KBM-7 (cell line): ENCODE measurements at regions not wholly inside any gene's neighbourhood (a gene's known extent, or its start where the extent isn't known, plus 50 kb on each side); places are given as distances from the start of the nearest gene placed in this dataset.
"Not testable (repeated sequence)": the region's sequence is repeated elsewhere in the genome, so short reads cannot be mapped to it uniquely, and the experiment has no call there.

Source experiments
- DNase-seq: peaks from one replicate; pipeline ENCODE4 v3.0.0-alpha.2; 2015
- in situ Hi-C: fragments of 300-500 bp; cut with MboI; formaldehyde crosslinking; loops from 2 replicates; pipeline ENCODE4 v1.14.3; 2020; ENCODE audit warnings: low sequenced_read_pairs, low pct_unique_long_range_greater_than_20kb, mixed read lengths

DNA sequence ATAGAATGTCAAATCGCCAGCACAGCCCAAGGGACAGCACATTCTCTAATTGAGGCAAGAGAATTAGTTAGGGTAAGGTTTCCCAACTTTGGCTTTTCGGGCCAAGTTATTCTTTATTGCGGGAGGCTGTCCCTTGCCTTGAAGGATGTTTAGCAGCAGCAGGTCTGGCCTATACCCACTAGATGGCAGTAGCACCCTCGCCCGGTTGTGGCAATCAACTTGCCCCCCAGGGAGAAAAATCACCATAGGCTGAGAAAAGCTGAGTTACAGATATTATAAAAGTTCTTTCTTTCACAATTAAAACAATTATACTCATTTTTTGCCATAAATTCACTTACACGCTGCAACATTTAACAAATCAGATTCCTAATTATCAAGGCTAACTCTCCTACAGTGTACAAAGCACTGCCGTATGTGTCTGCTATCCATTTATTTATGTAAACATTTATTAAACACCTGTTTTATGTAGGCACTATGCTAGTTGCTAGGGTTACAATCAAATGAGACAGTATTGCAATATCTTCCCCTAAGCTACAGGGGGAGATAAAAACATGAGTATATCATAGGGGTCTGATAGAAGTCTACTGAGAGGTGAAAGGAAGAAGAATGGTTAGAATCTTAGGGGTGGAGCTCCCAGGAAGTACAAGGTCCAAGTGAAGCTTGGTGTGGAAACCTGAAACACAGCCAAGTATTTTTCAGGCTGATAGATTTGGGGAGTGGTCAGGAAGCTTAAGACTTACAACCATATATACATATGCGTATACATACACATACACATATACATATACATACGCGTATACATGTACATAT, 452.3 kb downstream of the RAB38 start:
- in situ Hi-C loops, result no loop called here
- peak; percentile 5 for DNase-seq

- in situ Hi-C loops, result no loop called here
- no peak for DNase-seq
Measured at GRCh38 chr11:87719326-87720073, 455.7 kb downstream of the RAB38 start.

DNA sequence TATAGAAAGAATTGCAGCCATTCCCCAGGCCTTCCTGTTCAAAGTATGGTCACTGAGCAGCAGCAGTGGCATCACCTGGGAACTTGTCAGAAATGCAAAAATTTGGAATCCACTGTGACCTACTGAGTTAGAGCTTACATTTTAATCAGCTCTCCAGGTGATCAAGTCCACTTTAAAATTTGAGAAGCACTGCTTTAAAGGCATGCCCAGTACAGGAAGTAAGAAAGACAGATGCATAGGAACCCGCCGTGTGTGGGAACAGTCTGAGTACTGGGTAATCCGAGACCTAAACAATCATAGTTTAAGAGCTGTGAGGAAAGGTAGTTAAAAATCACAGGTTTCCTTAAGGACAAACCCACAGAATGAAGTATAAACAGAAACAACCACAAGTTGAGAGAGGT, 462.4 kb downstream of the RAB38 start:
- no peak for DNase-seq
- in situ Hi-C loops, result no loop called here

DNA sequence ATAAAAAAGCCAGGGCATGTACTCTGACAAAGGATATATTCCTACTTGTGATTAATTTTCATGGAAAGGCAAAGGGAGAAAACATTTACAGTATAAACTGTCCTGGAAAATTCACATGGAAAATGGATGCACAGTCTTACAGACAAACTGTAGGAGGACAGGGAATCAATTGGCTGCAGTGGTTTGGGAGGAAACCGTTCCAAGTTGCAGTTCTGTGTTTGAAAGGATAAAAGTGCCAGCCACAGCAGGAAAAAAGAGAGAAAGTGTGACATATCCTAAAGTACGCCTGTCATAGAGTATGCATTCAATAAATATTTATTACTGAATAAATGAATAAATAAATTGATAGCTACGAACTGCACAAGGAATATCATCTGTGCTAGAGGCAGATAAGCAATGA, 462.9 kb downstream of the RAB38 start:
- DNase-seq, result no peak
- in situ Hi-C loops, result no loop called here

GRCh38 chr11:87703589-87703988, 471.7 kb downstream of the RAB38 start:
- DNase-seq, in situ Hi-C loops: not testable (repeated sequence)

- in situ Hi-C loops, result no loop called here
- DNase-seq, result no peak
Measured at GRCh38 chr11:87675993-87676392, 499.2 kb downstream of the RAB38 start.

DNA sequence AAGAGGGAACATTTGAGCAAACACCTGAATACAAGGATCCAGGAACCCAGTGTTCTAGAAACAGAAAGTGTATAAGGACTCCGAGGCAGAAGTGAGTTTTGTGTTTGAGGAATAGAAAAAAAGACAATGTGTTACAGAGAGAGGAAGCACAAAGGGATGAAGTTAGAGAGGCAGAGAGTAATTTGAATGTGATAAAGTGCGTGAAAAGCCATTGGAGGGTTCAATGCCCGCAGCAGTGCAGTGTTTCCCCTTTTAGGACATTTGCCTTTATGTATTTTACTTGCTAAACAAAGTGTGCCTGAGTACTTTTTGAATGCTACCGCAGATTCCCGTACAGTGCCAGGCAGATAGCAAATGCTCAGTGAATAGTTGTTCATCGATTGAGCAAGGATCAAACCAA, 508.5 kb downstream of the RAB38 start:
- in situ Hi-C loops, result no loop called here
- DNase-seq, result no peak

GRCh38 chr11:87662287-87662686, 513.0 kb downstream of the RAB38 start:
- DNase-seq, result no peak
- in situ Hi-C loops, result no loop called here

GRCh38 chr11:87660926-87661660, 514.1 kb downstream of the RAB38 start:
- DNase-seq, result no peak
- in situ Hi-C loops, result no loop called here

GRCh38 chr11:87659807-87660206, 515.4 kb downstream of the RAB38 start:
- no peak for DNase-seq
- in situ Hi-C loops, result no loop called here

DNA sequence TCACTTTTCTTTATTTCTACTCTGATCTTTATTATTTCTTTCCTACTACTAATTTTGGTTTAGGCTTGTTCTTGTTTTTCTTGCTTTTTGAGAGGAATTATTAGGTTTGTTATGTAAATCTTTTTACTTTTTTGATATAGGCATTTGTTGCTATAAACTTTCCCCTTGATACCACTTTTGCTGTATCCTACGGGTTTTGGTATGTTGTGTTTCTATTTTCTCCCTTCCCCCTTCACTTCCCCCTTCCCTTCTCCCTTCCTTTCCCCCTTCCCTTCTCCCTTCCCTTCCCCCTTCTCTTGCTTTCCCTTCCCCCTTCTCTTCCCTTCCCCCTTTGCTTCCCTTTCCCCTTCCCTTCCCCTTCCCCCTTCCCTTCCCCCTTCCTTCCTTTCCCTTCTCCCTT, 529.6 kb downstream of the RAB38 start:
- no peak for DNase-seq
- in situ Hi-C loops, result no loop called here

DNA sequence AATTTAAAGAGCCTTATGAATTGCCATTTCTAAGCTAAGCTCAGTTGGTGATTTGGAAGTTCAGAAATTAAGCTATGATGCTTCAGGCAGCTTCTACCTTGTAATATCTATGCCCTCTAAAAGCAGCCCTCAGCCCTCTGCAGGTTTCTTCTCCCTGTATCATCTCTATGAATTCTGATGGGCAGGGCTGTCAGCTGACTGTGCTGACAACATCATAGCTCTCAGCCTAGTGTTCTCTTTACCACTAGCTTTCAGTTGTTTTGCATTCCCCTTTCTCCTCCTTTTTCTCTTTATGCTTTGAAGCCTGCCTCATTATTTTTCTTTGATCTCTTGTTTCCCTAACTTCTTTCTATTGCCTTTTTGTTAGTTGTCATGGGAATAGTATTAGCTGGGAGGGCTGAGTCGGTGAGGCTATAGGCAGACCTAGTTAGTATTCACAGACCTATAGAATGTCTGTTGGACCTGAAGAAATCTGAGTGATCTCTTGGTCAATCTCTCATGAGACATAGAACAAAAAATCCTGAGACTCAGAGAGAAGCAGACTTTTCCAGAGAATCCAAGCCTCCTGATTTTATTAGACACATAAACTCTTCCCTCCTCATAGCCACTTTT, 535.4 kb downstream of the RAB38 start:
- DNase-seq, result no peak
- in situ Hi-C loops, result no loop called here

GRCh38 chr11:87635001-87635400, 540.2 kb downstream of the RAB38 start:
- no peak for DNase-seq
- in situ Hi-C loops, result no loop called here

DNA sequence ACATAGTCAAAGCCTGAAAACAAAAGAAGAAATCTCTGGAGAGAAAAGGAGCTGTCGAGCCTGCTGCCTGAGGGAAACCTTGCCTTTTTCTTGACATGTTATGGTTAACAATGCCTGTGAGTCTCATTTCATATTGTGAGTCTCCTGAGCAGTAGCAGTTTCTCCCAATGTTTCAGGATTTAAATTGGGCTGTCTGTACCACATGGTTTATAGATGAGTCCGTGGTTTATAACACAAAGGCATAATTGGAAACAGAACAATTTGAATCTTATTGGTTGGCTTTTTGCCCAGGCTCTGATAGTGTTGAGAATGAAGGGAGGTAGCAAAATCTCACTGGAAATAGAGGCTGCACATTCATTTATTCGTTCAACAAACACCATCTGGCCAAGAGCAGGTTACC, 540.9 kb downstream of the RAB38 start:
- in situ Hi-C loops, result no loop called here
- no peak for DNase-seq

- no peak for DNase-seq
- in situ Hi-C loops, result no loop called here
Measured at GRCh38 chr11:87628957-87629356, 546.3 kb downstream of the RAB38 start.

DNA sequence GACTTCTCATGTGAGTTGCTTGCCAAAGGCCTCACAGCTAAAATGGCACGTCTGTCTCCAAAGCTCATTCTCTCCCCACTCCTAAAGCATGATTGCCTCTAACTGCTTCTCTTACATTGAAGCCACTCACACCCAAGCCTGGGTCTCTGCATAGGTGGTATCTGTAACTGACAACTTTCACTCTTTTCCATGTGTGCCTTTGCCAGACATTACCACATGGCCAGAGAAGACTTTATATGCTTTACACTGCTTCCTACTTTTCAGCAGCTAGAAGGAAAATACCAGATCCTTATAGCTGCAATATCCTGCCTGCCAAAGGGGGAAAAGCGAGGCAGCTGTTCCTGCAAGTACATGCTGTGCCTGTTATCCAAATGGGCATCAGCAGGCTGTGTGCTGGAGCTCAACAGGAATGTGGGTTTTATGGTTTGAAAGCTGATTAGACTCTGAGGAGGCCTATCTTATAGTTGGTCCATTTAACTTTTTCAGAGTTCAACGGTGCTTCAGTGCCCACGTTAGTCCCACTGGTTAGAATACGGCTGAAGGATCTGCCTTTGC, 547.1 kb downstream of the RAB38 start:
- in situ Hi-C loops, result no loop called here
- DNase-seq, result no peak

DNA sequence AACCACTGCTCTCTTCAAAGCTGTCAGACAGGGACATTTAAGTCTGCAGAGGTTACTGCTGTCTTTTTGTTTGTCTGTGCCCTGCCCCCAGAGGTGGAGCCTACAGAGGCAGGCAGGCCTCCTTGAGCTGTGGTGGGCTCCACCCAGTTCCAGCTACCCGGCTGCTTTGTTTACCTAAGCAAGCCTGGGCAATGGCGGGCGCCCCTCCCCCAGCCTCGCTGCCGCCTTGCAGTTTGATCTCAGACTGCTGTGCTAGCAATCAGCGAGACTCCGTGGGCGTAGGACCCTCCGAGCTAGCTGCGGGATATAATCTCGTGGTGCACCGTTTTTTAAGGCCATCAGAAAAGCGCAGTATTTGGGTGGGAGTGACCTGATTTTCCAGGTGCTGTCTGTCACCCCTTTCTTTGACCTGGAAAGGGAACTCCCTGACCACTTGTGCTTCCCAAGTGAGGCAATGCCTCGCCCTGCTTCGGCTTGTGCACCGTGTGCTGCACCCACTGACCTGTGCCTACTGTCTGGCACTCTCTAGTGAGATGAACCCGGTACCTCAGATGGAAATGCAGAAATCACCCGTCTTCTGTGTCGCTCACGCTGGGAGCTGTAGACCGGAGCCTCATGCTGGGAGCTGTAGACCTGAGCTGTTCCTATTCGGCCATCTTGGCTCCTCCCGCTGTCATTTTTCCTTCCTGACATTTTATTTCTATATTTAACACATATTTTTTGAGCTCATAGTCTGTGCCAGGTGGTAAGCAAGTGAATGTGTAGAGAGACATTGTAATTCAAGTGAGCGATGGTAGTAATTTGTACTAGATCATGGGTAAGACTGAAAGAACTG, 551.5 kb downstream of the RAB38 start:
- DNase-seq, in situ Hi-C loops: not testable (repeated sequence)

DNA sequence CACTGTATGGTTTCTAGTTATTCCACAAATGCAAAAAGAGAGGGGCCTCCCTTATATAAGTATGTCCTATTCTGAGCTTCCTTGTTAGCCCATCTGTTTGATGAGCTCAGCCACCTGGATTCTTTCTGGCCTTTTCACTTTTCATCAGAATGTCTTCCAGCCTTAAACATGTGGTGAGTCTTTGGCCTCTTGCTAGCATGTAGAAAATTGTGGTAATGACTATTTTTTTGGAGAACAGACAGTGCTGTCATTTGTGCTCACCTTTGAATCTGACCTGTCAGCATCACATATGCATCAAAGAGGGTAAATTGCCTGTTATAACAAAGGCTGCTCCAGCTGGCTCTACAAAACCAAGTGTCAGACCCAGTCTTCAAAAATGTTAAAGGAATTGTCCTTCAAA, 558.7 kb downstream of the RAB38 start:
- no peak for DNase-seq
- in situ Hi-C loops, result no loop called here

- no peak for DNase-seq
- in situ Hi-C loops, result no loop called here
Measured at GRCh38 chr11:87604350-87604749, 566.6 kb downstream of the TMEM135 start.
